ENCODE measurements at regions not wholly inside any gene's neighbourhood (a gene's known extent, or its start where the extent isn't known, plus 50 kb on each side); places are given as distances from the start of the nearest gene placed in this dataset.

GRCh38 chr7:69282946-69283345 lies 315.3 kb upstream of the AUTS2 start:
- no peak overlapping the region for H3K18ac ChIP-seq (ENCODE audit: extremely low read depth, low read length)
- H3K4ac ChIP-seq (replicated peaks; ENCODE audit: insufficient read length, low read depth, low read length): no peak overlapping the region
- H4K20me1 ChIP-seq (replicated peaks in 1 of 2; ENCODE audit: control insufficient read depth in 1 of 2, insufficient read depth in 2 of 2, low read length in 2 of 2): no peaks in the 10 kb centered on the region
- no peaks in the 10 kb centered on the region for H3K79me1 ChIP-seq (ENCODE audit: low read depth, low read length)
- no peak overlapping the region for H3K27ac ChIP-seq (ENCODE audit: low read depth, low read length)
- ChIA-PET CTCF (ENCODE audit: partially characterized antibody) (interaction anchor here (1.3 kb wide), 1 partner anchor 10 kb away, joined by 3 read pairs; no protein-coding TSS in a partner anchor), POLR2A (ENCODE audit: partially characterized antibody) (no interaction called here)
- no peak overlapping the region for H2BK120ac ChIP-seq (replicated peaks; ENCODE audit: low read depth, low read length)
- no peak overlapping the region for H4K5ac ChIP-seq (ENCODE audit: insufficient read length, low read depth, low read length)
- H2BK5ac ChIP-seq (ENCODE audit: low read depth, low read length): no peak overlapping the region
- H3K9ac ChIP-seq (replicated peaks in 1 of 4; ENCODE audit: extremely low read depth in 1 of 4, low read depth in 3 of 4, low read length in 3 of 4): no peak overlapping the region
- H4K91ac ChIP-seq (replicated peaks; ENCODE audit: insufficient read length, low read length): no peak overlapping the region
- H3K23ac ChIP-seq (ENCODE audit: insufficient read length): no peak overlapping the region
- H2BK12ac ChIP-seq (ENCODE audit: low read depth, low read length): no peak overlapping the region
- H3K36me3 ChIP-seq (ENCODE audit: control insufficient read depth in 2 of 4, insufficient read depth in 4 of 4, low read length in 3 of 4): no peaks in the 10 kb centered on the region
- no peak overlapping the region for H3K56ac ChIP-seq (replicated peaks; ENCODE audit: insufficient read length, low read depth, low read length)
- H2BK15ac ChIP-seq (ENCODE audit: low read length): no peak overlapping the region
- no peak overlapping the region for H2AFZ ChIP-seq (ENCODE audit: low read length)
- no peak overlapping the region for H2AK5ac ChIP-seq (ENCODE audit: low read depth, low read length)
- H4K8ac ChIP-seq (ENCODE audit: extremely low read depth, insufficient read depth, low read length): no peak overlapping the region
- no peak overlapping the region for H2BK20ac ChIP-seq (ENCODE audit: low read length)
- no peaks in the 10 kb centered on the region for H3K79me2 ChIP-seq (ENCODE audit: control insufficient read depth in 1 of 2, insufficient read depth in 2 of 2, low read length in 2 of 2)
- no peak overlapping the region for H3K4me2 ChIP-seq (ENCODE audit: insufficient read depth in 1 of 2, low read depth in 2 of 2, low read length in 2 of 2)
- no peaks in the 10 kb centered on the region; a peak in 1 of 7 replicates for H3K27me3 ChIP-seq (replicated peaks in 1 of 4; ENCODE audit: control insufficient read depth in 3 of 4, extremely low read depth in 1 of 4, insufficient read depth in 3 of 4, low read length in 3 of 4)
- TF ChIP-seq EZH2 (IDR thresholded peaks at IDR 0.05; ENCODE audit: low read depth, low read length, severe bottlenecking) (no peak), SRF (IDR thresholded peaks at IDR 0.05; ENCODE audit: low read depth, low read length) (no peak), SP4 (IDR thresholded peaks at IDR 0.05; ENCODE audit: low read length) (no peak), SIX5 (IDR thresholded peaks at IDR 0.05; ENCODE audit: low read depth, low read length) (no peak), HDAC6 (IDR thresholded peaks at IDR 0.05; ENCODE audit: low read depth, low read length) (no peak), E2F6 (IDR thresholded peaks at IDR 0.05) (no peak), JUN (IDR thresholded peaks at IDR 0.05; ENCODE audit: low read depth, low read length) (no peak), POU5F1 (IDR thresholded peaks at IDR 0.05; ENCODE audit: low read depth, low read length) (no peak), KDM1A (IDR thresholded peaks at IDR 0.05; ENCODE audit: borderline replicate concordance, low read length) (no peak)
- no peaks in the 10 kb centered on the region; the same call in 1 of the 2 replicates for H3K23me2 ChIP-seq (ENCODE audit: low read depth, low read length)
- no peak overlapping the region for H3K14ac ChIP-seq (ENCODE audit: insufficient read length)
- no peak overlapping the region for H3K4me3 ChIP-seq (ENCODE audit: extremely low read depth in 1 of 4, insufficient read depth in 2 of 4, low read depth in 3 of 4, low read length in 4 of 4)
- DNase-seq (ENCODE audit: low read depth in 1 of 2, low spot score in 2 of 2): no peak
- 53% methylated on average over 3 of the region's 3 CpGs; no CpG with 5 or more reads in 1 of the 2 experiments for WGBS, 2 experiments (ENCODE audit: extremely low coverage in 1 of 2, insufficient coverage in 1 of 2, insufficient read length in 1 of 2, insufficient replicate concordance in 2 of 2, low coverage in 1 of 2, low lambda C conversion rate in 2 of 2, missing lambda C conversion rate in 1 of 2)
- H3K4me1 ChIP-seq (replicated peaks in 1 of 4; ENCODE audit: control insufficient read depth in 3 of 4, insufficient read depth in 4 of 4, low read length in 3 of 4): no peaks in the 10 kb centered on the region
- FAIRE-seq: no peak
- H3K9me3 ChIP-seq (ENCODE audit: insufficient read depth in 2 of 2, low read depth in 1 of 2, low read length in 1 of 2): peaks cover 8 to 10% of the 10 kb centered on the region in 2 experiments

All from H1 (cell line).